ENCODE measurements at regions not wholly inside any gene's neighbourhood (a gene's known extent, or its start where the extent isn't known, plus 50 kb on each side); places are given as distances from the start of the nearest gene placed in this dataset.

- TF ChIP-seq POLR2A (IDR thresholded peaks at IDR 0.05) (no peak), CTCF (IDR thresholded peaks at IDR 0.05) (no peak)
Measured at GRCh38 chr2:100196786-100197494, 54.5 kb upstream of the AFF3 start.
